ENCODE measurements at regions not wholly inside any gene's neighbourhood (a gene's known extent, or its start where the extent isn't known, plus 50 kb on each side); places are given as distances from the start of the nearest gene placed in this dataset.

DNA sequence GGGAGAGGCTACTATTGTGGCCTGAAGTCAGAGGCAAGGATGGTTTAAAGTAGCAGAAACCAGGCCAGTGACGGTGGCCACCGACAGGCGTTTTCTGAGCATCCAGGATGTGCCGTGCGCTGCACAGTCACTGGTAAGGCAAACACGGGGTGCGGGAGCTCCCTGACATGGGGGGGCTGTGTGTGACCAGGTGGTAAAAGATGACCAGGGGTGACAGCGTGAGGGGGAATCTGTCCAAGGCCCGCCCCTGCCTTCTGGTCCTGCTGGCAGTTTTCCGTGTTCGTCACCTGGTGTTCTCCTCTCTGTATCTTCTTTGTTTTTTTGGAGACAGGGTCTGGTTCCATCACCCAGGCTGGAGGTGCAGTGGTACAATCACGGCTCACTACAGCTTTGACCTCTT lies 167.4 kb downstream of the ICE1 start:
- no peaks in the 10 kb centered on the region for H3K36me3 ChIP-seq
- no peak overlapping the region for H3K4me3 ChIP-seq
- no peaks in the 10 kb centered on the region for H3K9me3 ChIP-seq
- no peaks in the 10 kb centered on the region for H3K4me1 ChIP-seq
- WGBS, 2 donors = 91 to 92% methylated on average over 12 of the region's 12 CpGs
- DNase-seq (ENCODE audit: low spot score in 2 of 2) = no peak
- TF ChIP-seq, protein P1, sequence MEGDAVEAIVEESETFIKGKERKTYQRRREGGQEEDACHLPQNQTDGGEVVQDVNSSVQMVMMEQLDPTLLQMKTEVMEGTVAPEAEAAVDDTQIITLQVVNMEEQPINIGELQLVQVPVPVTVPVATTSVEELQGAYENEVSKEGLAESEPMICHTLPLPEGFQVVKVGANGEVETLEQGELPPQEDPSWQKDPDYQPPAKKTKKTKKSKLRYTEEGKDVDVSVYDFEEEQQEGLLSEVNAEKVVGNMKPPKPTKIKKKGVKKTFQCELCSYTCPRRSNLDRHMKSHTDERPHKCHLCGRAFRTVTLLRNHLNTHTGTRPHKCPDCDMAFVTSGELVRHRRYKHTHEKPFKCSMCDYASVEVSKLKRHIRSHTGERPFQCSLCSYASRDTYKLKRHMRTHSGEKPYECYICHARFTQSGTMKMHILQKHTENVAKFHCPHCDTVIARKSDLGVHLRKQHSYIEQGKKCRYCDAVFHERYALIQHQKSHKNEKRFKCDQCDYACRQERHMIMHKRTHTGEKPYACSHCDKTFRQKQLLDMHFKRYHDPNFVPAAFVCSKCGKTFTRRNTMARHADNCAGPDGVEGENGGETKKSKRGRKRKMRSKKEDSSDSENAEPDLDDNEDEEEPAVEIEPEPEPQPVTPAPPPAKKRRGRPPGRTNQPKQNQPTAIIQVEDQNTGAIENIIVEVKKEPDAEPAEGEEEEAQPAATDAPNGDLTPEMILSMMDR (IDR thresholded peaks at IDR 0.05) = no peak
- TF ChIP-seq EP300 (IDR thresholded peaks at IDR 0.05) (no peak), POLR2A (IDR thresholded peaks at IDR 0.05) (no peak)
- no peaks in the 10 kb centered on the region for H3K27me3 ChIP-seq
- H3K27ac ChIP-seq = no peak overlapping the region

DNA sequence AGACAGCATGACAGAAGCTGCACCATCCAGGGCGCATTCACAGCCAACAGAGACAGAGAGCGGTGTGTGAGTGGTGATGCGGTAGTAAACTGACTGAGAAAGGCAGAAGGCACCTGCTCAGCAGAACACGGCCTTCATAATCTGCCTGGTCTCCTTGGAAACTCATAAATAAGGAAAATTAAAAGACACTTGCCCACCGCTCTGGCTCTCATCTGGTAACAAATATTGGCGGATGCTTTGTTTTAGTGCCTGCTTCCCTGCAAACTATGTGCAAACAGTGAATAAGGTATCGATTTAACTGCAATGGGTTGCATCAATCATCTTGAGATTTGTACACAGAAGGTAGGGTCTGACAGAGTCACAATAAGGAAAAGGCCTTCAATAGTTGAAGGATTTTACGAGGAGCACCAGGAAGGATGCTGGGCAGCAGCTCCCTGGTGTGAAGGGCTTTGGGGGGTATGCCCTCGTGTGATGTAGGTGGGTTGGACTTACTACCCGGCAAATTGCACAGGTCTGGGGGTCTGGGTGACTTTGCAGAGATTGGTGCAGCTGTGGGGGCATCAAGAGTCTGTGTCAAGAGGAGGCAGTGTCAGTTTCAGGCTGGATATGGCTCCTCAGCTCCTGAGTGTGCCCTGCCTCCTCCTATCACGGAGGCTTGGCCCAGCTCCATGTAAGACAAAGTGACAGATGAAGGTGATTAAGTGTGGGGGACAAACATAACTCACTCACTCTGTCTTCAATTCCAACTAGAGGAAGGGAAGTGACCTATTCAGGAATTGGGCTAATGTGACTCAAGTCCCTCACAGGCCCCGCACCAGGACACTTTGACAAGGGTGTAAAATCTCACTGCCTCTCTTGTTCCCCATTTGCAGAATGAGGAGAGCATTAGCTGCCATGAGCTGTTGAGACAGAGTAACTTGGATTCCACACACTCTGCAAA lies 166.7 kb downstream of the ICE1 start:
- H3K4me1 ChIP-seq = no peaks in the 10 kb centered on the region
- TF ChIP-seq POLR2A (IDR thresholded peaks at IDR 0.05) (no peak), EP300 (IDR thresholded peaks at IDR 0.05) (no peak)
- TF ChIP-seq, protein P1 (IDR thresholded peaks at IDR 0.05) = no peak
- 82 to 88% methylated on average over 11 of the region's 12 CpGs for WGBS, 2 donors
- no peak overlapping the region for H3K4me3 ChIP-seq
- no peaks in the 10 kb centered on the region for H3K9me3 ChIP-seq
- H3K27me3 ChIP-seq = no peaks in the 10 kb centered on the region
- DNase-seq (ENCODE audit: low spot score in 2 of 2) = no peak
- no peaks in the 10 kb centered on the region for H3K36me3 ChIP-seq
- H3K27ac ChIP-seq = no peak overlapping the region

DNA sequence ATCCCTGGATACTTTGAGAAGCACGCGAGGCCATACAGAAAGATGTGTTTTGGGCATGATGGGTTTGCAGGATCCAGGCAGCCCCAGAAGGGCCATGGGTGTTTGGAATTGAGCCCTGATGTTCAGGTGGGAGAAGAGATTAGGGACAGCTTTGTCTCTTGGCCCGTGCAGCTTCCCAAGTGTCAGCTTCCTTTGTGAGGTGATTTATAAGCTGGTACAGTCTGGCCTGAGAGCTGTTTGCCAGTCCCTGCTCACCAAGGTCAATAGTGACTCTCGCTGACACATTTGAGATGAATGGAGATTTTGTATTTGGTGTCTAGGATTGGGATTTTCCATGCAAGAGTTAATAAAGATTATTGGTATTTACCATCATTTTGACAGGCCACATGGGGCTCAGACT lies 165.9 kb downstream of the ICE1 start:
- no peaks in the 10 kb centered on the region for H3K9me3 ChIP-seq
- H3K4me1 ChIP-seq = no peaks in the 10 kb centered on the region
- WGBS, 2 donors = 80 to 96% methylated on average over 4 of the region's 4 CpGs
- H3K4me3 ChIP-seq = no peak overlapping the region
- TF ChIP-seq EP300 (IDR thresholded peaks at IDR 0.05) (no peak), POLR2A (IDR thresholded peaks at IDR 0.05) (no peak)
- TF ChIP-seq, protein P1 (IDR thresholded peaks at IDR 0.05) = no peak
- no peaks in the 10 kb centered on the region for H3K36me3 ChIP-seq
- H3K27ac ChIP-seq = no peak overlapping the region
- DNase-seq (ENCODE audit: low spot score in 2 of 2) = no peak
- no peaks in the 10 kb centered on the region for H3K27me3 ChIP-seq

DNA sequence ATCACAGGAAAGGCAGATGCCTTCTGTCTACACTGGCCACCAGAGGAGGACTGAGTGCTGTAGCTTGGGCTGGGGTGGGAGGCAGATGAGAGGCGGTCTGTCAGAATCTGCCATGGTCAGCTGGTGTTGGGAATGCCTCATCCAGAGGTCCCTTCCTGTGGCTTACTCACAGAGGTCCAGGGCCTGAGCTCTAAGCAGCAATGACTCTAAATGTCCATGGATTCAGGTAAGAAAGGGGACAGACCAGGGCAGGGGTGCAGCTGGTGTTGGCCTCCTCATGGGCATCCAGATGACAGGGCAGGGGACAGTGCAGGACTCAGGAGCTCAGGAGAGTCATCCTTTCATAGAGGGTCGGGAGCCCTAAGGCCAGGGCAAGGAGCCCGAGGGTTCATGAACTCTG lies 165.0 kb downstream of the ICE1 start:
- DNase-seq (ENCODE audit: low spot score in 2 of 2) = no peak
- Histone ChIP-seq H3K4me1 (no peaks in the 10 kb centered on the region), H3K4me3 (no peak overlapping the region), H3K9me3 (no peaks in the 10 kb centered on the region), H3K36me3 (no peaks in the 10 kb centered on the region), H3K27me3 (no peaks in the 10 kb centered on the region), H3K27ac (no peak overlapping the region)
- TF ChIP-seq POLR2A (IDR thresholded peaks at IDR 0.05) (no peak), EP300 (IDR thresholded peaks at IDR 0.05) (no peak)
- TF ChIP-seq, protein P1 (IDR thresholded peaks at IDR 0.05) = no peak
- WGBS, 2 donors = 69 to 81% methylated on average over 3 of the region's 3 CpGs

DNA sequence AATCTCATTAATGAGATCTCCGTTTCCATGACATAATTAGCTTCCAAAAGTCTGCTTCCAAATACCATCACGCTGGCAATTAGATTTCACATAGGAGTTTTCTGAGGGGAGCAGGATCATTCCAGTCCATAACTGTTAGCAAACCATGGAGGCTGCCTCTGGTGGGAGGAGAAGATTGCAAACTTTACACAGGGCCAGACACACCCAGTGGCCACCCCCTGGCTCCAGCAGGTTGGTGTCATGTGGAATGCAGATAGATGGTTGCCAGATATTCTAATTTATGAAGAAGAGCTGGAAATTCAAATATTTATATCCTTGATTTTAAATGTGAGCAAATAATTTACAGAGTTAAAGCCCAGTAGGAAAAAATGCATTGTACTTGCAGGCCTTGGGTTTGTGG lies 164.2 kb downstream of the ICE1 start:
- no peaks in the 10 kb centered on the region for H3K27me3 ChIP-seq
- H3K4me1 ChIP-seq = no peaks in the 10 kb centered on the region
- H3K27ac ChIP-seq = no peak overlapping the region
- no peaks in the 10 kb centered on the region for H3K36me3 ChIP-seq
- TF ChIP-seq, protein P1 (IDR thresholded peaks at IDR 0.05) = no peak
- TF ChIP-seq POLR2A (IDR thresholded peaks at IDR 0.05) (no peak), EP300 (IDR thresholded peaks at IDR 0.05) (no peak)
- DNase-seq (ENCODE audit: low spot score in 2 of 2) = no peak
- H3K9me3 ChIP-seq = no peaks in the 10 kb centered on the region
- H3K4me3 ChIP-seq = no peak overlapping the region
- WGBS, 2 donors = 43 to 52% methylated on average over 2 of the region's 2 CpGs
